GM23338 (cell line): ENCODE measurements at regions not wholly inside any gene's neighbourhood (a gene's known extent, or its start where the extent isn't known, plus 50 kb on each side); places are given as distances from the start of the nearest gene placed in this dataset.
A peak's percentile ranks its signal among the peaks of the same experiment; 100 is the strongest.

Experiments used
- ATAC-seq: fragments of 200-7000 bp; cut with Tn5 transposase; 3 replicates; pipeline ENCODE4 v1.9.1; 2020
- DNase-seq: peaks from one replicate; pipeline ENCODE4 v3.0.0-alpha.2; 2015; ENCODE audit warnings: low spot score
- H2AFZ ChIP-seq: fragments of 200-600 bp; sonication (generic); 2 replicates; pipeline ENCODE4 v1.8.0; 2016; ENCODE audit warnings: antibody characterized with exemption, mild to moderate bottlenecking, moderate library complexity
- H3F3A ChIP-seq: fragments of 200-600 bp; sonication (generic); replicated peaks from 2 replicates; pipeline ENCODE4 v1.8.0; 2017; ENCODE audit warnings: antibody characterized with exemption, mixed run types, low read depth
- H3K27ac ChIP-seq: fragments of 200-600 bp; sonication (generic); 2 replicates; pipeline ENCODE4 v1.6.1; 2016; ENCODE audit warnings: low read depth
- H3K27me3 ChIP-seq: fragments of 200-600 bp; sonication (generic); 2 replicates; pipeline ENCODE4 v1.8.0; 2016; ENCODE audit warnings: mild to moderate bottlenecking, mixed run types, moderate library complexity; ENCODE audit not compliant: insufficient read depth
- H3K36me3 ChIP-seq: fragments of 200-600 bp; sonication (generic); 2 replicates; pipeline ENCODE4 v1.8.0; 2016; ENCODE audit warnings: mild to moderate bottlenecking; ENCODE audit not compliant: insufficient read depth
- H3K4me1 ChIP-seq: fragments of 200-600 bp; sonication (generic); 2 replicates; pipeline ENCODE4 v1.8.0; 2016; ENCODE audit warnings: mild to moderate bottlenecking, moderate library complexity; ENCODE audit not compliant: insufficient read depth
- H3K4me2 ChIP-seq: fragments of 200-600 bp; sonication (generic); 2 replicates; pipeline ENCODE4 v1.7.1; 2017; ENCODE audit warnings: mixed run types
- H3K4me3 ChIP-seq: fragments of 200-600 bp; sonication (generic); 2 replicates; pipeline ENCODE4 v1.6.1; 2016; ENCODE audit warnings: mixed run types
- H3K79me2 ChIP-seq: fragments of 200-600 bp; sonication (generic); replicated peaks from 2 replicates; pipeline ENCODE4 v1.8.0; 2017; ENCODE audit warnings: mild to moderate bottlenecking; ENCODE audit not compliant: insufficient read depth
- H3K9me2 ChIP-seq: fragments of 200-600 bp; sonication (generic); 2 replicates; pipeline ENCODE4 v1.8.0; 2017; ENCODE audit not compliant: insufficient read depth
- H4K20me1 ChIP-seq: fragments of 200-600 bp; sonication (generic); replicated peaks from 2 replicates; pipeline ENCODE4 v1.8.0; 2017; ENCODE audit warnings: mild to moderate bottlenecking; ENCODE audit not compliant: insufficient read depth
- H3K27ac Mint-ChIP-seq: 2 replicates; pipeline ENCODE4 v1.8.0; 2020; ENCODE audit warnings: inconsistent platforms, mild to moderate bottlenecking, moderate library complexity, mixed read lengths
- H3K27me3 Mint-ChIP-seq: 3 replicates; pipeline ENCODE4 v1.8.0; 2022; ENCODE audit warnings: low read depth, mild to moderate bottlenecking, moderate library complexity, mixed read lengths, inconsistent platforms; ENCODE audit not compliant: insufficient read depth, poor library complexity
- H3K36me3 Mint-ChIP-seq: 3 replicates; pipeline ENCODE4 v1.8.0; 2021; ENCODE audit warnings: low read depth, mild to moderate bottlenecking, inconsistent platforms, moderate library complexity, mixed read lengths
- H3K4me1 Mint-ChIP-seq: 3 replicates; pipeline ENCODE4 v1.8.0; 2020; ENCODE audit warnings: mild to moderate bottlenecking, inconsistent platforms, mixed read lengths
- H3K4me3 Mint-ChIP-seq: 3 replicates; pipeline ENCODE4 v1.8.0; 2021; ENCODE audit warnings: moderate library complexity, mild to moderate bottlenecking, inconsistent platforms, mixed read lengths
- H3K9me3 Mint-ChIP-seq: 3 replicates; pipeline ENCODE4 v1.8.0; 2020; ENCODE audit warnings: moderate library complexity, mild to moderate bottlenecking, inconsistent platforms, mixed read lengths
- CREB1 ChIP-seq: fragments of 250-450 bp; sonication (Bioruptor Pico); IDR thresholded peaks from 2 replicates; pipeline ENCODE4 v1.5.0; 2020; ENCODE audit warnings: low read depth, mild to moderate bottlenecking, moderate library complexity
- CTCF ChIP-seq, 2 experiments: fragments of 200-600 bp in 1 of 2; sonication (generic) in 1 of 2; conservative IDR thresholded peaks; 2 replicates each; pipeline versions ENCODE4 v1.5.1 to v1.6.1; 2016 to 2017; ENCODE audit warnings: antibody characterized with exemption in 2 of 2, low read depth in 2 of 2, mild to moderate bottlenecking in 2 of 2, moderate library complexity in 1 of 2
- ETS1 ChIP-seq: IDR thresholded peaks from 2 replicates; pipeline ENCODE4 v1.6.1; 2016; ENCODE audit warnings: antibody characterized with exemption
- EZH2 ChIP-seq: fragments of 200-600 bp; sonication (generic); IDR thresholded peaks from one replicate; pipeline ENCODE4 v1.8.0; 2017; ENCODE audit warnings: antibody characterized with exemption, mild to moderate bottlenecking, low read depth; ENCODE audit not compliant: unreplicated experiment
- EZH2phosphoT487 ChIP-seq: fragments of 200-600 bp; sonication (generic); IDR thresholded peaks from one replicate; pipeline ENCODE4 v1.8.1; 2018; ENCODE audit warnings: antibody characterized with exemption; ENCODE audit not compliant: unreplicated experiment
- JUNB ChIP-seq: IDR thresholded peaks from one replicate; pipeline ENCODE4 v1.6.1; 2016; ENCODE audit warnings: antibody characterized with exemption; ENCODE audit not compliant: unreplicated experiment
- NANOG ChIP-seq: IDR thresholded peaks from 2 replicates; pipeline ENCODE4 v1.6.1; 2016; ENCODE audit warnings: antibody characterized with exemption, borderline replicate concordance
- POLR2AphosphoS5 ChIP-seq: IDR thresholded peaks from 2 replicates; pipeline ENCODE4 v1.6.1; 2016; ENCODE audit warnings: antibody characterized with exemption, low read depth
- REST ChIP-seq: IDR thresholded peaks from one replicate; pipeline ENCODE4 v1.6.1; 2018; ENCODE audit warnings: antibody characterized with exemption; ENCODE audit not compliant: unreplicated experiment
- STAT1 ChIP-seq: IDR thresholded peaks from one replicate; pipeline ENCODE4 v1.6.1; 2016; ENCODE audit warnings: antibody characterized with exemption; ENCODE audit not compliant: unreplicated experiment
- ZNF114 ChIP-seq: fragments of 250-450 bp; sonication (Bioruptor Pico); IDR thresholded peaks from 2 replicates; pipeline ENCODE4 v1.5.0; 2020; ENCODE audit warnings: mild to moderate bottlenecking, moderate library complexity
- ZNF331 ChIP-seq: fragments of 250-450 bp; sonication (Bioruptor Pico); IDR thresholded peaks from 2 replicates; pipeline ENCODE4 v1.5.0; 2020; ENCODE audit warnings: low read depth, mild to moderate bottlenecking, moderate library complexity
- ZNF462 ChIP-seq: fragments of 250-450 bp; sonication (Bioruptor Pico); IDR thresholded peaks from 2 replicates; pipeline ENCODE4 v1.5.0; 2020; ENCODE audit warnings: mild to moderate bottlenecking, moderate library complexity

GRCh38 chr1:238380167-238380566 lies 489.4 kb upstream of the ZP4 start:
- Mint-ChIP-seq H3K27me3 (peaks cover 7% of the 10 kb centered on the region), H3K27ac (peak overlapping the region; percentile 96), H3K4me1 (peaks cover 40% of the 10 kb centered on the region), H3K36me3 (peaks cover 25% of the 10 kb centered on the region), H3K4me3 (peak overlapping the region; percentile 24; the same call in 1 of the 3 replicates), H3K9me3 (peaks cover 4% of the 10 kb centered on the region)
- Histone ChIP-seq H3K4me2 (peak overlapping the region; percentile 20), H3K4me1 (peaks cover 21% of the 10 kb centered on the region), H3K9me2 (no peaks in the 10 kb centered on the region), H3K79me2 (no peaks in the 10 kb centered on the region), H2AFZ (no peak overlapping the region), H3K27ac (peak overlapping the region; percentile 96), H3K36me3 (no peaks in the 10 kb centered on the region), H3K27me3 (no peaks in the 10 kb centered on the region), H4K20me1 (no peaks in the 10 kb centered on the region), H3F3A (no peaks in the 10 kb centered on the region), H3K4me3 (no peak overlapping the region)
- peak; percentile 82 for DNase-seq
- no peak for TF ChIP-seq STAT1
- TF ChIP-seq CTCF (conservative IDR thresholded peaks at IDR 0.05; ENCODE audit: low read depth in 2 of 2): no peak
- TF ChIP-seq REST: no peak
- TF ChIP-seq ETS1: no peak
- no peak for TF ChIP-seq CREB1 (CRISPR knock-in tag)
- no peak for TF ChIP-seq ZNF462 (CRISPR knock-in tag)
- TF ChIP-seq ZNF114 (CRISPR knock-in tag): no peak
- no peak for TF ChIP-seq EZH2
- TF ChIP-seq POLR2AphosphoS5: no peak
- no peak for TF ChIP-seq EZH2phosphoT487
- no peak; the same call in none of the 2 replicates for TF ChIP-seq NANOG
- no peak for TF ChIP-seq ZNF331 (CRISPR knock-in tag)
- no peak for TF ChIP-seq JUNB
- peak; percentile 58 for ATAC-seq
